ENCODE measurements at regions not wholly inside any gene's neighbourhood (a gene's known extent, or its start where the extent isn't known, plus 50 kb on each side); places are given as distances from the start of the nearest gene placed in this dataset.
"Not testable (repeated sequence)": the region's sequence is repeated elsewhere in the genome, so short reads cannot be mapped to it uniquely, and the experiment has no call there.

- DNase-seq (ENCODE audit: extremely low read depth, low read depth): no peak
- TF ChIP-seq, protein P1, sequence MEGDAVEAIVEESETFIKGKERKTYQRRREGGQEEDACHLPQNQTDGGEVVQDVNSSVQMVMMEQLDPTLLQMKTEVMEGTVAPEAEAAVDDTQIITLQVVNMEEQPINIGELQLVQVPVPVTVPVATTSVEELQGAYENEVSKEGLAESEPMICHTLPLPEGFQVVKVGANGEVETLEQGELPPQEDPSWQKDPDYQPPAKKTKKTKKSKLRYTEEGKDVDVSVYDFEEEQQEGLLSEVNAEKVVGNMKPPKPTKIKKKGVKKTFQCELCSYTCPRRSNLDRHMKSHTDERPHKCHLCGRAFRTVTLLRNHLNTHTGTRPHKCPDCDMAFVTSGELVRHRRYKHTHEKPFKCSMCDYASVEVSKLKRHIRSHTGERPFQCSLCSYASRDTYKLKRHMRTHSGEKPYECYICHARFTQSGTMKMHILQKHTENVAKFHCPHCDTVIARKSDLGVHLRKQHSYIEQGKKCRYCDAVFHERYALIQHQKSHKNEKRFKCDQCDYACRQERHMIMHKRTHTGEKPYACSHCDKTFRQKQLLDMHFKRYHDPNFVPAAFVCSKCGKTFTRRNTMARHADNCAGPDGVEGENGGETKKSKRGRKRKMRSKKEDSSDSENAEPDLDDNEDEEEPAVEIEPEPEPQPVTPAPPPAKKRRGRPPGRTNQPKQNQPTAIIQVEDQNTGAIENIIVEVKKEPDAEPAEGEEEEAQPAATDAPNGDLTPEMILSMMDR (IDR thresholded peaks at IDR 0.05; ENCODE audit: low read depth, low read length): no peak
Observed at GRCh38 chr20:57815405-57815804, 105.6 kb upstream of the PMEPA1 start.

- TF ChIP-seq, protein P1 (IDR thresholded peaks at IDR 0.05; ENCODE audit: low read depth, low read length): no peak
Observed at GRCh38 chr20:57814529-57814928, 104.7 kb upstream of the PMEPA1 start.

DNA sequence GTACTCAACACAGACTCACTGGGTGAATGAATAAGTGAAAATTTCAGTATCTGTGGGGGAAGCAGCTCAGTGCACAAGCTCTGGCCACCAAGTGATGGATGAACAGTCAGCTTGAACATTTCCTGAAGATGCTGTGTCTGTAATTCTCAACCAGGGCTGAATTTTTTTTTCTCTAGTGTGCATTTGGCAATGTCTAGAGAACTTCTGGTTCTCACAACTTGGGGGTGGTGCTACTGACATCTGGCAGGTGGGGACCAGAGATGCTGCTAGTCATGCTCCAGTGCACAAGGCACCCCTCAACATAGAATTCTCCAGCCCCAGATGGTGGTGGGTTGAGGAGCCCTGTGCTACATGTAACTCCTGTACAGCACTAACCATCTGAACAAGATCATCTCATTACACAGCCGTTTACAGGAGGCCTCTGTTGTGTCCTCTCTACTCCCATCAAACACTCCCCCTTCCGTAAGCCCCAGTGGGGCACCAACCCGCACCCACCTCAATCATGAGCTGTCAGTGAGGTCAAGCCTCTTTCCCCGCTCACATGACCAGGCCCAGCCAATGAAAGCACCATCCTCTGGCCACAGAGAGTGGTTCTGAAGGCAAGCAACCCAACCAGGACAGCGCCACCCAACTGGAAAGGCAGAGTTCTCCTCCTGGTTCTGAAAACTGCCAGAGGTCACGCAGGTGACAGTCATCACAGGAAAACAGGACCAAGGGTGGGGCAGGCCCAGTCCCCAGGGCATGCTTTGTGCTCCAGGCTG is 103.9 kb upstream of the PMEPA1 start:
- TF ChIP-seq, protein P1 (IDR thresholded peaks at IDR 0.05; ENCODE audit: low read depth, low read length): no peak

More at GRCh38 chr20:57814529-57814928, 104.7 kb upstream of the PMEPA1 start:
- DNase-seq (ENCODE audit: extremely low read depth, low read depth): no peak

GRCh38 chr20:57812632-57813031 is 102.8 kb upstream of the PMEPA1 start:
- not testable (repeated sequence) for DNase-seq (ENCODE audit: extremely low read depth, low read depth)

More for the DNA sequence above, 103.9 kb upstream of the PMEPA1 start:
- DNase-seq (ENCODE audit: extremely low read depth, low read depth): no peak

- TF ChIP-seq, protein P1 (IDR thresholded peaks at IDR 0.05; ENCODE audit: low read depth, low read length): no peak
- no peak for DNase-seq (ENCODE audit: extremely low read depth, low read depth)
Observed at GRCh38 chr20:57811374-57812020, 101.7 kb upstream of the PMEPA1 start.

DNA sequence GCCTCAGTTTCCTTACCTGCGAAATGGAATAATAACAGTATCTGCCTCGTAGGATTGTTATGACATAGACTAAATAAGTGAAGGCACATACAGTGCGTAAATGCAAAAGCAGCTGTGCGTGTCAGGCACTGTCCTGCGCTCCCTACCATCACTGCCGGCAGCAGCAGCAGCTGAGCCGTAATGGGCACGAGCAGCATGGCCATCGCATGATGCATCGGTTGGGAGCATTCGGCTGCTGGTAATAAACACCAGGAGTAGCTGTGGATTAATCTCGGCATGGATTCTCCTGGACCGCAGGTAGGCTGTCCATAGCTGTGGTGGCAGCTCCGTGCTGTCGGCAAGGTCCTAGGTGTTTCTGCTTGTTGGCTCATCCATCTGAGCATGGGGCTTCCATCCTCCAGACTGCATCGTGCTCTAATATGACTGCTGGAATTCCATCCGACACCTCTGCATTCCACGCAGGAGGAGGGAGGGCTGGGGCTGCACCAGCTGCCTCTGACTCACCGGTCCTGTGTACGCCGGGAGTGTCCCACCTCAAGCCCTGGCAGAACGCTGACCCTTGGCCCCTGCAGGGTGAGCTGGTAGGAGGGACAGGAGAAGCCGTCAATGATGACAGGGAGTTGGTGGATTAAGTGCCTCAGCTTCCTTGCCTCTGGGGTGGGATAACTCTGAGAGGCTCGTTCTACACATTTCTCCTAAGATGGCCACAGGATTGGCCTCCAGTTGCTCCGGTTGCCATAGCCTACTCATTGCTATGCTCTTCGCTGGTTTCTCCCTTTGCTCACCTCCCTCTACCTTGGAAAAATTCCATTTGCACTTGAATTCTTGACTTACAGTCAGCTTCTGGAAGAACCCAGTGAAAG is 100.9 kb upstream of the PMEPA1 start:
- TF ChIP-seq, protein P1 (IDR thresholded peaks at IDR 0.05; ENCODE audit: low read depth, low read length): no peak
- DNase-seq (ENCODE audit: extremely low read depth, low read depth): no peak

DNA sequence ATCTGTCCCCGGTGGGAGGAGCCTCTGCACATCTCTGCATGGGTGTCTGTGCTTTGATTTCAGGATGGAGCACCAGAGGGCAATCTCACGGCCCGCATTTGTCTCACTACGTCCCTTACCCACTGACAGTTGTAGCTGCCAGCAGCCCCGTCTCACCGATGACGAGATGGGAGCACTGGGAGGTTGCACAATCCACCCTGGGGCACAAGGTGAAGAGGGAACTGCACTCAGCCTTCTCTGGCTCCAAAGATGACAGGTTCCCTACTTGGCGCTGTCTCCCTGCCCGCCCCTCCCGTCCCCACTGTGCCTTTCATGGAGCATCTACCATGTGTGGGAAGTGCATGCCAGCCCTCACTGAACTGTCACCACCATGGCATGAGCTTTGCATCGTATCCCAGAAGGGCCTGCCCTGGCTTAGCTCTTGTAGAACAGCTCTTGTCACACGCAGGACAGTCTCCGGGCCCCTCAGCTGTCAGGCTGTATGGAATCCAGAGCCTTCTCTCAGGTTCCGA is 99.9 kb upstream of the PMEPA1 start:
- no peak for DNase-seq (ENCODE audit: extremely low read depth, low read depth)
- TF ChIP-seq, protein P1 (IDR thresholded peaks at IDR 0.05; ENCODE audit: low read depth, low read length): no peak
